Kasumi-1 (cell line): ENCODE measurements at regions not wholly inside any gene's neighbourhood (a gene's known extent, or its start where the extent isn't known, plus 50 kb on each side); places are given as distances from the start of the nearest gene placed in this dataset.

Experiments
- DNase-seq, 2 experiments: peaks; one replicate each; lab custom pipeline; 2025; lab: John Stamatoyannopoulos, UW

DNA sequence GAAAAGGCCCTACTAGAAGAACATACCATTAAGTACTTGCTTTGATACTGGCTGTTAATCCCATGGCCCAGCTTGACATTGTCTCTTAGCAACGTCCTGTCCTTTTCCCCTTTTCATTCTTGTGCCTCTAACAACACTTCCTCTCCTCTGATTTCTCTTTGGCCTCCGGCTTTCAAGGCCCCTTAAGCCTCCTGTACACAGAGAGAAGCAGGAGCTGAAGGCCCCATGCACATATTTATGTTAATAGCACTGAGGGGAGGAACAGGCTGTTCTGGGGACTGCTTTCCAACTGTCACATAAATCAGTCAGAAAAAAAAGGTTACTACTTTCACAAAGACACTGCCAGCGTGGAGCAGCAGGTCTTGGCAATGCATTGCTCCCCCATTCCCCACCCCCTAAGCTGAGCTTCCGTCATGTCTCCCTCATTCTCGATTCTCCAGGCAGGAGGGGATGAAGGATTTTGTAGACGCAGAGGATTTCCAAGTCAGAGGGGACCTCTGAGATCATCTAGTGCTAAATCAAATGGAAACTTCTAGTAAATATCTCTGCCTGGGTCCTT, 257.4 kb upstream of the ADAMTS9 start:
- peak; percentile 69 to 74 for DNase-seq

DNA sequence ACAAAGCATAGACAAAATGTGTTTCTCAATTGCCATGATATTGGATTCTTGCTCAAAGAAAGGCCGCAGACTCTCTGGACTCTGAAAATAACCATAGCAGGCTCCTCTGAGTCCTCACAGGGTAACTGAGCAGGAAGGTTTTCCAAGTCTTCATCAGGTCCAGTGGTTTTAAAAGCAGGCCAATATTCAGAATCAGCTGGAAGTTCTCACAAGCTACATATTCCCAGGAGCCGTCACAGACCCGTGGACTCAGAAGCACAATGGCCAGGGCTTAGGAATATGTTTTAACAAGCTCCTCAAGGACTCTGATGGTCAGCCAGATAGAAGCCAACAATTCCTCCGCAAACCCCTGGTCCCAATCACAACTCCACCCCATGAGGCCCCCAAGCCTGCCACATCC, 256.1 kb upstream of the ADAMTS9 start:
- DNase-seq = no peak

GRCh38 chr3:64940596-64941348, 253.0 kb upstream of the ADAMTS9 start:
- no peak for DNase-seq

DNA sequence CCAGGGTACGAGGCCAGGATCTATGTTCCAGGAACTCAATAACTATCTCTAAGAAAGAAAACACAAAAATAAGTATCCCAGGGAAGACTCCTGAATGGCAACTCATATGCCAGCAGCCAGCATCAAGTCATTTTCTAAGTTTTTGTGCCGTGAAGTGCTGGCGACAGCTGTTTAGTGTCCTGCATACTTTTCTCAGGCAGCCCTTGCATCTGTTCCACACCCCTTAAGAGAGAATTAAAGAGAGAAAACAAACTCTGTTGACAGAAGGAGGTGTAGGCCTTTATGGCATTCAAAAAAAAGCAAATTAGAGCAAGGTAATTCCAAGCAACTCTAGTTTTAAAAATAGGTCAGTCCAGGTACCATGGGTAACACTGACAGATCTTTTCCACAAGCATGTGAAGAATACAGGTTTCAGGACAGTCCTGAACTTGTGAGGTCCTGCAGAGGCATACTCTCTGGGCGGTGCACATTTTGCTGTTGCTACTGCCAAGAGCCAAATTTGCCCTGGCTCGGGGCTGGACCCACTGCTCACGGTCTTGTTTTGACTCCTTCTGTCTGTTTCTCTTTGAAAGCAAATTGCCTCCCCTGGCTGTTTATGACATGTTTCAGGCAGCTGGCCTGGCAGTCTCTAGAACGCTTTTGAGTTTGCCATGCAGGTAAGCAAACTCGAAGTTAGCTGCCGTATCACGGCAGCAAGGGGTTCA, 252.1 kb upstream of the ADAMTS9 start:
- no peak for DNase-seq

GRCh38 chr3:64939309-64939708, 251.5 kb upstream of the ADAMTS9 start:
- no peak for DNase-seq

GRCh38 chr3:64936556-64936955, 248.8 kb upstream of the ADAMTS9 start:
- no peak for DNase-seq

- no peak for DNase-seq
Measured at GRCh38 chr3:64935971-64936370, 248.2 kb upstream of the ADAMTS9 start.

GRCh38 chr3:64932666-64933342, 245.0 kb upstream of the ADAMTS9 start:
- peak; percentile 31 to 56 for DNase-seq

DNA sequence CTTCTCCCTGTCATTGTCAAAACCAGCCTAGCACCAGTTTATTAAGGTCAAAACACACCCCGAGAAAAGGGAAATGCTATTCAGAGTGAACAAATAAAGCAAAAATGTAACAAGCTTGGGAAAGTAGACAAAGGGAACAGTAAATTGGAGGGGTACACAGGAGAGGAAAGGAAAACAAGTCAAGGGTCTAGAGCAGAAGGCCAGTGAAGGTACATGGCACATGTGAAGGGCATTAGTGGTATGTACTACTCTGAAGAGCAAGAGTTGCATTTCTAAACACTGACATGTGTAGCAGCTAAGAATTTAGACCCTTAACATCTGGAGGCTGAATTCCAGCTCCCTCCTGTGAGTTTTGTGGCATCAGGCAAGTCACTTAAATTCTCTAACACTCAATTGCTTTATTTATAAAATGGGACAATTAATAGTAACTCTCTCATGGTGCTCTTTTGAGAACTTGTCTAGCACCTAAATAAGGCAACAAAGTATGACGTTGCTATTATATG, 244.3 kb upstream of the ADAMTS9 start:
- DNase-seq = no peak

- no peak for DNase-seq
Measured at GRCh38 chr3:64930891-64931290, 243.1 kb upstream of the ADAMTS9 start.

DNA sequence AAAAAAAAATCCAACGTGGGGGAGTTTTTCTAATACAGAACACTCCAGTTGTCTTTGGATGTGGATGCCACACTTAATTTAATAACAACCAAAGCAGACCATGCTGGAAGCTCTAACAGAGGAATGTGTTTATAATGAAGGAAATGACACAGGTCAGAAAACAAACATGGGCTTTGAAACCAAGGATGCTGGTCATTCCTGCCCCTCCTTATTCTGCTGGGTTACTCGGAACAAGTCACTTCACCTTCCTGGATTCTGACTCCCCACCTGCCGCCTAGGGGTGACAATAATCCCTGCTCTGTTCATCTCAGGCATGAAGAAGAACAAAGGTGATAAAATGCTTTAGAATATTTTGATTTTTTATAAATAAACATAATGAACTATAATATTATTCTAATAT, 240.9 kb upstream of the ADAMTS9 start:
- DNase-seq = no peak

DNA sequence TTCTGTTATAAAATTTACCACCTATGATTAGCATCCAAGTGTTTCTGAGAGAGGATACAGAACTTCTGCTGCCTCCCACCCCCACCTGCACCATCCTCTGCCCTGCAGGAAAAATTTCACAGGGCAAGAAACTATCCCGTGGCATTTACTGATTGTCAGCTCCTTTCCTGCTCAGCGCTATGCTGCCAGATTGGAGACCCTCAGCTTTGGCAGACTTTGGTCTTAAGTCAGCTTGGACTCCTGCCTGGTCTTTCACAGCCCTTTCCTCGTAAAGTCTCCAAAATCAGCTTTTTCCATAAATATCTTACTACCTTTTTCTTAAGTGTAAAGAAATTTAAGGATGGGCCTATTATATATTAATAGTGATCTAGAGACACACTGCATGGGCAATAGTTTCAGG, 239.9 kb upstream of the ADAMTS9 start:
- no peak for DNase-seq

GRCh38 chr3:64925575-64925974, 237.8 kb upstream of the ADAMTS9 start:
- no peak for DNase-seq

- DNase-seq = no peak
Measured at GRCh38 chr3:64924961-64925360, 237.2 kb upstream of the ADAMTS9 start.

DNA sequence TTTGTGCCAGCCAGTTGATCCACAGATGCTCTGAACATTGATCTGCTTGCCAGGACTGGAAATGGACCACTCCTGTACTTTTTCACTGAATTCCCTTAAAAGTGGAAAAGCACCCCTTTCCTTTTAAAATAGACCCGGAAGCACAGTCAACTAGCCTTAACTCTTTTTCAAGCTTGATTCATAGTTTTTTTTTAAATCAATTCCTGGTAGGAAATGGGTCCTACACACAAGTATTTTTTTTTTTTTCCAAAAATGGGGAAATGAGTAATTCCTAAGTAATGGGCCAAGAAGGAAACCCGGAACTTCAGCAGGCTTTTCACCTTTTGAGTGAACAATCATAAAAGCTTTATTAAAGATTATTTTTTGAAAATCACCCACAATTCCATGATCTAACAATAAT, 234.4 kb upstream of the ADAMTS9 start:
- DNase-seq = no peak

- no peak for DNase-seq
Measured at GRCh38 chr3:64921281-64922065, 233.7 kb upstream of the ADAMTS9 start.

DNA sequence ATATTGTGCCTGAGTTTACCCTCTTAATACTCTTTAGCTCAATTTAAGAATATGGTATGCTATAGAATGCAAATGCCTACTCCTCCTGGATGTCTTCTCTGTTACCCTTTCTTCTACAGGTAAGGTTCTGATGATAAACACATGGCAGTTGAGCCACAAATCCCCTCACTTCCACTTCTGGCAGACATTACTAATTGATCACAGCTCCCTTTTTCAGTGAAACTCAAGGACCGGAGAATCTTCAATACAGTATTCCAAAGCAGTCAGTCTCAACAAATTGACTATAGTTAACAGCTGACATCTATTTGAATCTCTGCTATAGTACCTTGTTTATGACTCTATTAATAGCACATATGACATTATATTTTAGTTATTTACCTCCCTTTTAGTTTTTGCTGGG, 232.1 kb upstream of the ADAMTS9 start:
- DNase-seq = no peak

GRCh38 chr3:64918989-64919388, 231.2 kb upstream of the ADAMTS9 start:
- no peak for DNase-seq

DNA sequence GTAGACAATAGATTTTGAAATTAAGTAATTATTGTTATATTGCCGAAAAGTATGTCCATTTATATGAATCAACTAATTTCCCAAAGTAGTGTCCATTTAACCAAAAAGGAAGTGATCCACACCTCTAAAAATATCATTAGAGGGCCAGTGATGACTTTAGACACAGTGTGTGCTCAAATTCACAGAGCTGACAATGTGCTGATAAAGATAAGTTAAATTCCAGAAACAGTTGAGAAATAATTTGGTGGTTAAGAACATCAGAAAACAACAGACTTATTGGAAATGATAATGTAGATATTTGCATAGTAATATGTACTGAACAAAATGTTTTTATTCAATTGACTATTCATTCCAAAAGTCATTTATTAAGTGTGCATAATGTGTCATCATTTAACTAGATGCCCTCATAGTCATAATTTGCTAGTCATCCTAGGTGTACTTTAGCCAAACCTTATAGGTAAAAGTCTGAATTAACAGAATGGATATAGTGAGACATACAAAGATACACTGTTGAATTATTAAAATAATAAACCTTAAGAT, 230.2 kb upstream of the ADAMTS9 start:
- no peak for DNase-seq

DNA sequence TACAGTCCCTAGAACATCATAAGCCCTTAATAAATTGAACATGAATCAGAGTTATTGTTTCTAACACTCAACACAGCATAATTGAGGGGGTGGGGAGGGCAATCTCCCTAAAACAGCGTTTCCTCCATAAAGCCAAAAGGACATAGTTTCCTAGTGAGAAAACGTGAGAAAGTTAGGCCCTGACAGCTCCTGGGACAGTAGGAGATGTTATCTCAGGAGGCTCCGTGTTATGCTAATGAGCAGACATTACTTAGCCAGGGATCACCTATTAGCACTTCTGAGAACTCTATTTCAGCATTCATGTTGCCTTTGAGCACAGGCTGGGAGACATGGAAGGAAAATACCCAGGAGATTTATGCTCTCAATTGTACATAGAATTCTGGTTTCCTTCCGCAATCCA, 229.1 kb upstream of the ADAMTS9 start:
- no peak for DNase-seq

DNA sequence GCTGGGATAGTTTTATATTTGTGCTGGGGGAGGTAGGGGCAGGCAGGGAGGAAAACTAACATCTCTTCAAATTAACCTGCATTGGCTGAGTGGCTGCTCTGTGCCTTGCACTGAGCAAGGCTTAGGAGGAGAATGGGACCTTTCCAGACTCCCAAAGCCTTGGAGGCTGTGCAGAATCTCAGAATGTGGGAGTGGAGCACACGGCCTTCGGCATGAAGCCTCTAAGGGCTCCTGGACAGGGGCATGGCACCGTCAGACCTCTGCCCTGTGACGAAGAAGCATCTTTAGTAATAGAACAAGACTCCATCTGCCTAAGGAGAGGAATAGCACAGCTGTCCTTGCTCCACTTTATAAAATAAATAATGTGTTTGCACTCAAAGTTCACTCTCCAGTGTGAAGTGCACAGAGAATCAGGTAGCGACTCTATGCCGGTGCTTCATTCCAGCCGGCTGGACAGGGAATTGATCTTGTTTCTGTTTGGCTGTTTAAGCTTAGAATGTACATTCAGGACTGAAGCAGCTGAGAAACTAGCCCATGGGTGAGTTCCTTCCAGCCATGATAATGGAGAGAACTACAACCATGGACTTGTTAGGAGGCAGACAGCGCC, 228.5 kb upstream of the ADAMTS9 start:
- no peak for DNase-seq
